Glutamatergic neuron (in vitro differentiated cells): ENCODE measurements at regions not wholly inside any gene's neighbourhood (a gene's known extent, or its start where the extent isn't known, plus 50 kb on each side); places are given as distances from the start of the nearest gene placed in this dataset.

Experiments
- DNase-seq: peaks from one replicate; pipeline ENCODE4 v3.0.0; 2022
- H3K27ac Mint-ChIP-seq: one replicate; pipeline ENCODE4 v1.8.0; 2020; ENCODE audit warnings: mild to moderate bottlenecking, mixed read lengths, inconsistent platforms; ENCODE audit not compliant: unreplicated experiment
- H3K27me3 Mint-ChIP-seq: one replicate; pipeline ENCODE4 v1.8.0; 2020; ENCODE audit warnings: mild to moderate bottlenecking, moderate library complexity, mixed read lengths, inconsistent platforms; ENCODE audit not compliant: unreplicated experiment
- H3K36me3 Mint-ChIP-seq: one replicate; pipeline ENCODE4 v1.8.0; 2020; ENCODE audit warnings: mild to moderate bottlenecking, mixed read lengths, inconsistent platforms; ENCODE audit not compliant: unreplicated experiment
- H3K4me1 Mint-ChIP-seq: one replicate; pipeline ENCODE4 v1.8.0; 2020; ENCODE audit warnings: mild to moderate bottlenecking, low read depth, mixed read lengths, inconsistent platforms; ENCODE audit not compliant: unreplicated experiment
- H3K4me3 Mint-ChIP-seq: one replicate; pipeline ENCODE4 v1.8.0; 2020; ENCODE audit warnings: mild to moderate bottlenecking, mixed read lengths, inconsistent platforms; ENCODE audit not compliant: unreplicated experiment
- H3K9me3 Mint-ChIP-seq: one replicate; pipeline ENCODE4 v1.8.0; 2020; ENCODE audit warnings: mild to moderate bottlenecking, moderate library complexity, mixed read lengths, inconsistent platforms; ENCODE audit not compliant: unreplicated experiment
- CTCF ChIP-seq: fragments of 200-600 bp; sonication (generic); IDR thresholded peaks from one replicate; pipeline ENCODE4 v1.5.0; 2021; ENCODE audit not compliant: partially characterized antibody, unreplicated experiment

- no peak for TF ChIP-seq CTCF
- Mint-ChIP-seq H3K4me1 (no peaks in the 10 kb centered on the region), H3K36me3 (no peaks in the 10 kb centered on the region), H3K27me3 (no peaks in the 10 kb centered on the region), H3K4me3 (no peak overlapping the region), H3K9me3 (no peaks in the 10 kb centered on the region), H3K27ac (no peak overlapping the region)
- DNase-seq: no peak
Observed at GRCh38 chr21:24939291-24939690, 668.0 kb downstream of the MRPL39 start.

- Mint-ChIP-seq H3K27me3 (no peaks in the 10 kb centered on the region), H3K9me3 (no peaks in the 10 kb centered on the region), H3K4me1 (no peaks in the 10 kb centered on the region), H3K4me3 (no peak overlapping the region), H3K27ac (no peak overlapping the region), H3K36me3 (no peaks in the 10 kb centered on the region)
- DNase-seq: no peak
- TF ChIP-seq CTCF: no peak
Observed at GRCh38 chr21:24938573-24938972, 668.7 kb downstream of the MRPL39 start.

- no peak for DNase-seq
Observed at GRCh38 chr21:24935991-24936390, 671.3 kb downstream of the MRPL39 start.

GRCh38 chr21:24910591-24910990 lies 696.7 kb downstream of the MRPL39 start:
- Mint-ChIP-seq H3K27me3 (peaks cover 2% of the 10 kb centered on the region), H3K36me3 (no peaks in the 10 kb centered on the region), H3K9me3 (no peaks in the 10 kb centered on the region), H3K27ac (no peak overlapping the region), H3K4me3 (no peak overlapping the region), H3K4me1 (no peaks in the 10 kb centered on the region)
- no peak for DNase-seq
- TF ChIP-seq CTCF: no peak

More at GRCh38 chr21:24935991-24936390, 671.3 kb downstream of the MRPL39 start:
- Mint-ChIP-seq H3K36me3 (no peaks in the 10 kb centered on the region), H3K9me3 (no peaks in the 10 kb centered on the region), H3K27me3 (no peaks in the 10 kb centered on the region), H3K27ac (no peak overlapping the region), H3K4me3 (no peak overlapping the region), H3K4me1 (no peaks in the 10 kb centered on the region)
- no peak for TF ChIP-seq CTCF

GRCh38 chr21:24903994-24904635 lies 703.2 kb downstream of the MRPL39 start:
- Mint-ChIP-seq H3K27ac (no peak overlapping the region), H3K4me3 (no peak overlapping the region), H3K36me3 (no peaks in the 10 kb centered on the region), H3K27me3 (no peaks in the 10 kb centered on the region), H3K4me1 (no peaks in the 10 kb centered on the region), H3K9me3 (no peaks in the 10 kb centered on the region)
- DNase-seq: no peak
- TF ChIP-seq CTCF: no peak
